HG03135 (cell line): ENCODE measurements at regions not wholly inside any gene's neighbourhood (a gene's known extent, or its start where the extent isn't known, plus 50 kb on each side); places are given as distances from the start of the nearest gene placed in this dataset.

Experiments used
- ATAC-seq: cut with Tn5 transposase; IDR thresholded peaks from one replicate; pipeline ENCODE4 v1.9.1; 2021; ENCODE audit warnings: mild to moderate bottlenecking, moderate library complexity; ENCODE audit not compliant: unreplicated experiment

DNA sequence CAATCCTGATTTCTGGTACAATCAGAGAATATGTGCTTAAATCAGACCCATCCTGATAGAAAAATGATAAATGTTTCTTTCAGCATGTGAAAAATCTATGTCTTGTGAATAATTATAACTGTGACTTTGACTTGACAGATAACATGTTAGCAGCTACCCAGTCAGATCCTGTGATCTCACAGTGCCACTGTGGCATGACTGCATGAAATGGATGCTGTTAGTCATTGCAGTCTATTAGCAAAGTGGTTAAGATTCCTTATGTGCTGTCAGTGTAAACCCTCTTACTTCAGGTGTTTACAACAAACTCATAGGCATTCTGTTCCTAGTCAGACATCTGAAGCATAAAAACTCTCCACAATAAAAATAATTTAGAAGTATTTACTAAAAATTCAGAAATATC, 244.6 kb upstream of the RND3 start:
- no peak for ATAC-seq

DNA sequence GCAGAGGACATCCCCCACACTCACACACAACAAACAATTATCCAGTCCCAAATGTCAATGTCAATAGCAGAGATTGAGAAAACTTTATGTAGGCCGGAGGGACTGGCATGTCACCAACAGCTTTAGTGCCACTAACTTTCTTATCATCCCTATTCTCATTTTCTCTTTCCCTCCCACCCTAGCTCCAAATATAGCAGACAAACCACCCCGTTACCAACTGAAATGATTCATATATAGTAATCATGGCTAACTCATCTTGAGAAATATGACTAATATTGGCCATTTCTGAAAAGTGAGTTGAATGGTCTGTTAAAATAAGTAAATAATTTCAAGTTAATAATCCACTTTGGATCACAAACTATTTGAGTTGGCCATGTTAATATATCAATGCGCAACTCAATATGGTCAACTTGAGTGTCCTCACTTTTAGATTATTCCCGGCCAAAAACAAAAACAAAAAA, 242.1 kb upstream of the RND3 start:
- ATAC-seq = peak; percentile 69

DNA sequence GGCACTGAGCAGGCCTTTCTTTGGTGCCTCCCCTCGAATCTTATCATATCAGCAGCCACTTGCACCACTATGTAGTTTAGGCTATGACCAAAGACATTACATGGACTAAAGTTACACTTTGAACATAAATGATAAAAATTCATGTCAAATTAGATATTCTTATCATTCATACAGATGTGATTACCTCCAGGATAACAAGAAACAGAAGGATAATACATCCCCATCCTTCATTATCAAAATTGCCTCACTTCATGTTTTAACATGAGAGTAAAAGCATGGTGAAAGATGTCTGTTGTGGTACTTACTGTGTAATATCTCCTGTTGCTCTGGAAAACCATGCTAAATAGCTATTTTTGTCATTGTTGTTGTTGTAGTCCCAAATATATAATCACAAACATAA, 230.8 kb upstream of the RND3 start:
- no peak for ATAC-seq

DNA sequence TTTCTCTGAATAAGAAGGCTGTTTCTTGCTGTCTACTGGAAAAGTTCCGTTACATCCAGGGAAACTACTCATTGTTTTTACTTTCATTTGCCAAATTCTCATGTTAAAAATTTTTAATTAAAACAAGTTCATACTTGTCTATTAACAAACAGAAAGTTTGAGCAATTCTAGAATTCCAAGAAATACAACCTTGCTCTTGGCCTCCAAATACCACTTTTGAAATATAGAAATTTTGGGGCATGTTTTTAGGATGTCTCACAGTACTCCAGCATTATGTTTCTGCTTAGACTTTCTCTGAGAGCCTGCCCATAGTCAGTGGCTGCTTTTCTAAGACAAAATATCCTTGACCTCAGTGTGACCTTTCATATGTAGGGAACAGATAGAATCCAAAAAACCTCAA, 228.7 kb upstream of the RND3 start:
- no peak for ATAC-seq

DNA sequence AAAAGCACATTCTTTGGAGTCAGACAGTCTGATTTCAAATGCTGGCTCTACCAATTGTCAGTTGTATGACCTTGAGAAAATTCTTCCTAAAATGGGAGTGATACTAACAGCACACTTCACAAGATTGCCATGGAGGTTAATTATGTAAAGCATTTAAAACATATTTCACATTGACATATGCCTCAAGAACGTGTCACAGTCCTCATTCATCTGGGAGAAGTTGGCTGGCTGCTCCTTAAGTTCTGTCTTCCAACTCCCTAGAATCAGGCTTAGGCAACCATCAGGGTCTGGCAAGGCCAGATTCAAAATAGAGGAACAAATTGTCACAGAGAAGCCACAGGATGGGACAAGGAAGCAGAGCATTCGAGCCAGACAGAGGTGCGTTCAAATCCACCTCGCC, 228.0 kb upstream of the RND3 start:
- no peak for ATAC-seq

DNA sequence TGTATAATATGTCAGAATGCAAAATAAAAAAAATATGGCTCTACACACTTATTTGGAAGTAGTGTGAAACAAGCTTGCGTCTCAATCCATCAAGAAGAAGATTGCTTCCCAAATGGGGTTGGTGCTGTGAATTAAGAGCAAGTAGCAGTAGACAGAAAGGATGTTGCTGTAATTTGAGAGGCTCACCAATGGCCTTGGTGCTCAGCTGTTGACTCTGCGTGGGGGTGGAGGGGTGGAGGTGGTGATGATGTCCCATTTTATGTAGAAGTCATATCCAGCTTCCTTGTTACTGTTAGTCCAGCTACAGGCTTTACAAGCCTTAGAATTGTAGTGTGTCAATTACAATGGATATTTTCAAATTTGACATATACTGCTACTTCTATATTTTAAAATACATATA, 223.4 kb upstream of the RND3 start:
- ATAC-seq = no peak

DNA sequence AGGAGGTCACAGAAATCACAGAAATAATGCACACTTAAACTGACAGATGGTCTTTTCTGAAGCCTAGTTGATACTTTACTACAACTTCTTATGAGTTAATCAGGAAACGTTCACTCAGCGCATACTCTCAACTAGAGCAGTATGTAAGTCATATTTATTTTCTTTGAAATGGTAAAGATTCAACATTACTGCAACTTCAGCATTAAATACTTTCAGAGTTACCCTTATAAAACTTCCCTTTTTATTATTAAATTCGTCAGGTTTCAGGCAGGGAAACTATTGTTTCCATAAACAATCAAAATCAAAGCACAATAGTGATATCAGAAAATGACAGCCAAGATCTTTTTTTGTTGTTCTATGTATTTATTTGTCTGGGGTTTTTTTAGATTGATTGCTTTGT, 222.6 kb upstream of the RND3 start:
- no peak for ATAC-seq

DNA sequence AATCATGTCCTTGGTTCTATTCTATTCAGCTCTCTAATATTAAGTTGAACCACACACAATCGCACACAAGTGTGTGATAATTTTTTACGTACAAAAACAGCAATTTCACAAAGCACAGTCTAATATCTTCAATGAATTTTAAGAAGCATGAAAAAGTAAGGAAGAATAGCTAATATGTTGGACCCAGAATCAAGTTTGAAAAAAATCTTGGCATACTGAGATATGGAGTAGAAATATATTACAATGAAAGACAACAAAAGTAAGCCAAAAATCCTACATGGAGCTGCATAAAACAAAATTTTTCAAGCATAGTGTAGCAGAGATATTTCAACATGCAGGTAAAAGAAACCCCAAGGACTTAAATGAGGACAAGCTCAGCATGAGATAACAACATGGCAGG, 219.1 kb upstream of the RND3 start:
- no peak for ATAC-seq

DNA sequence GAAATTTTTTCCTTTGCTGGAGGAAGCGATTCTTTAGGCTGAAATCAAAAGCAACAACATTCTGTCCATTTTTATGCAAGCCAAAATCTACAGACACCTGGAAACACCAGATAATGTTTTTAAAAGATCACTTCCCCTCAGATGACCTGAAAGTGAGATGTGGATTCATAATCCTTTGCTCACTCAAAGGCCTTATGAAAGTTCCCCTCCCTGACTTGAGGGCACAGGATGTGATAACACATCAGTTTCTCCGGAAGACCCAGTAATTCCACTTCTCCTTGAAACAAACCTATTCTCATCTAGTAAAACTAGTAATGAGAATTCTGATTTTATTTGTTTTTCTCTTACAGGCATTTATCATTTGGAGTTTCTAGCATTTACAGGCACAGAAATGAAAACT, 218.3 kb upstream of the RND3 start:
- no peak for ATAC-seq

DNA sequence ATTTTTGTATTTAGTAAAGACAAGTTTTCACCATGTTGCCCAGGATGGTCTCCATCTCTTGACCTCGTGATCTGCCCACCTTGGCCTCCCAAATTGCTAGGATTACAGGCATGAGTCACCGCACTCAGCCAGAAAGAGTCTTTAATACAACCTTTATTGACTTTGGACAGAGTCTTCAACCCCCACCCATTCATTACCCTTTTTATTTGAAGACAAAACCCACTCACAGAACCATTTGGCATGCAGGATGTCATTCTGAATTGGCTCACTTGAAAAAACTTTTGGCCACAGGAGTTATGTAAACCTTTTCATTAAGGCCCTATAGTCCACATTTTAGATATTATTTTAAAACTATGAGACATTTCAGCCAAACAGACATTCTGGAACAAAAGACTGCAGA, 217.9 kb upstream of the RND3 start:
- ATAC-seq = no peak

DNA sequence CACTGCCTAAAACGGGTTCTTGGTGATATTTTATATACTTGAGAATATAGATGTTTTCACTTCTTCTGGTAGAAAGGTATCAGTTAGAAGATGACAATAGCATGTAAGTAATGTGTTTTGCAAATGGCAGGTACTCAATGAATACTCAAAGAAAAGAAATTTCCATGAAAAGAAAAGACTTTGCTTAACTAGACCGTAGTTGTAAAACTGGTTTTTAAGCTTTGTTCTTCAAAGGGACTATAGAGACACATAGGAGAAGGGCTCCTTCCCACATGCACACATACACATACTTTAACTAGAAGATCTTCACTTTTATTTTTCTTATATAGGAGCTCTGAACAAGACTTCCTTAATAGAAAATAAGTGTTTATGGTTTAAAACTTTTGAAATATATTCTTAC, 215.3 kb upstream of the RND3 start:
- ATAC-seq = no peak

DNA sequence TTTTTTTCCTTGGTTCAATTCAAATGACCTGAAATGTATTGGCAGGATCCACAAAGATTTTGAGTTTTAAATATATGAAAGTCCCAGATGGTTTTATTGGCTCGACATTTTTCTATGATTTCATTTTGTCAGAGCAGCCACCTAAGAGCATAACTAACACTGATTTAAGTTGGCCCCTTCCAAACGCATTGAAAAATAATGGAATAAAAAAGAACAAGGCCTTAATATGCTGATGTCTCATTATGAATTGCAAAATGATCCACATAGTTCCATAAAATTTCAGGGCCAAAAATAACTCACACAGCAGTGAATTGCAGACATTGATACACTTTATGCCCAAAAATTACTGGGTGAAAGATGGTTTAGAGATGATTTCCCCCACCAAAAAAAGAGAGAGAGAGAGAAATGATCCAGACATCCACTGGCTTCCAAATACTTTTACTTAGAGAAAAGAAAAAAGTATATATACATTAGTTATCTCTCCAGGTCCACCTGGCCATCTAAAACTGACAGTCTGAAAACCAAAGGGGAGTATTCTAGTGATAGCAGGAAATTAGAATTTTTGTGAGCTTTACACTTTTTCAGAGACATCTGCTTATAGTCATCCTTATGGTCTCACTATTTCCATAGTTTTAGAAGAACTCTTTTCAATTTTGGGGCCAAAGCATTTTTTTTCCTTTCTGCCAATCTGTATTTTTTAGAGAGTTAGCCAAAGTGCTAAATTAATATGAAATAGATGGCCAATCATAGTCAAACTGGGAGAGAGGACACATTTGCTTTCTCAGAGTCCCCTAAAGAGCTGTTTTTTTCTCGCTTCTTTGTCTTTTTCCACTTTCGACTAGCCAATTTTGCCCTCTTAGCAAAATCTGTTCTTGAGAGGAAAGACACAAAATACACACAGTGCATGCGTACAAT, 213.5 kb upstream of the RND3 start:
- ATAC-seq = no peak

DNA sequence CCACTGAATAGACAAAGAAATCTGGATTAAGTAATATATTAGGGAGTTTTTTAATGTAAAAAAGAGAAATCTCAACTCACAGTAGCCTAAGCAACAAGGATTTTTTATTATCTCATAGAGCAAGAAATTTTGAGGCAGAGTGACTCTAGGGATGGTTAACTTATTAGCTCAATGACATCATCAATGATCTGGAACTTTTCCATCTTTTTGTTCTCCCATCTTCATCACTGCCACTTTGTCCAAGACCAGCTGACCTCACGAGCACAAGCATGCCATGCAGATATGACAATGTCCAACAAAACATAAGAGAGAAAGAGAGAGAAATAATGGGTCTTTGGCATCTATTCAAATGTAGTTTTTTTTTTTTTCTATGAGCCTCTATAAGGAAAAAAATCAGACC, 211.8 kb upstream of the RND3 start:
- no peak for ATAC-seq

DNA sequence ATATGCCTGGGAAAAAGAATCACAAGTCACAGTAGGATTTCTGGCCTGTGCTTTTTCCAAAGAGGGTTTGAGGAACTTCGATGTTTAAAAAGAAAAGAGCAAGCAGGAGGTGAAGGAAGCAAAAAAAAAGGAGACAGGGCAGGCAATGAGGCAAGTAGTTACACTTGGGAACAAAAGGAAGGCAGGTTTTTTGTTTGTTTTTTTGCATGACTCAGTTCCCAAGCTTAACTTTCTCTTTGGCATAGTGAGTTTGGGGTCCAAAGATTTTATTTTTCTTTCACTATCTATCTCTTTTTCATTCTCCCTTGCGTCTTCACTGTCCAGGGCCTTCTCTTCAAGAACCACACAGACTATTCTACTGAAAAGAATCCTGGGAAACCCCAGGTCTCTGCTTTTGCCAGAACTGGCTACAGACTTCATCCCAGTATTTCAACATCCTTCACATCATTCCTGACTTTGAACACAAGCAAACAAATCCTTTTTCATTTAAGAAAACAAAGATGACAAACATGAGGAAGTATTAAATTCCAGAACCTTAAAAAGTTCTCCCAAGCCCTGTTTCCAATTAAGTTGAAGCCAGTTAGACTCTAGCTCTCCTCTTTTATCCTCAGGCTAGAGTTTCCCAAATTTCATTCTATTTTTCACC, 210.7 kb upstream of the RND3 start:
- ATAC-seq = no peak

DNA sequence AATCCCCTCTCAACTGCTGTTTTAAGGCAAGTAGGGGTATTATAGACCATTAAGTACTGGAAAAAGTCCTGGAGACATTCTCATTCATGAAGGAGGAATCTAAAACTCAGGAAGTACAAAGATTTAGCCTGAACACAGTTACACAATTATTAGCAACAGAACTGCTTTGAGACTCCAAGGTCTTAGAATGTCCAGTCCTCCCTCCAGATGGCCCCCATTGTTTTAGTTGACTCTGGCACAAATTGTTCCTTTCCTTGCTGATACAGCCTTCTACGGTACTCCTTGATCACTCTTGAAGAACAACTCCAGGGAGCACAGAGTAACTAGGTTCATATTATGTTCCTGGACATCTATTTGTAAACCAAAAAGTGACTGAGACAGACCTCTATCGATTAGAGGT, 210.1 kb upstream of the RND3 start:
- ATAC-seq = no peak

DNA sequence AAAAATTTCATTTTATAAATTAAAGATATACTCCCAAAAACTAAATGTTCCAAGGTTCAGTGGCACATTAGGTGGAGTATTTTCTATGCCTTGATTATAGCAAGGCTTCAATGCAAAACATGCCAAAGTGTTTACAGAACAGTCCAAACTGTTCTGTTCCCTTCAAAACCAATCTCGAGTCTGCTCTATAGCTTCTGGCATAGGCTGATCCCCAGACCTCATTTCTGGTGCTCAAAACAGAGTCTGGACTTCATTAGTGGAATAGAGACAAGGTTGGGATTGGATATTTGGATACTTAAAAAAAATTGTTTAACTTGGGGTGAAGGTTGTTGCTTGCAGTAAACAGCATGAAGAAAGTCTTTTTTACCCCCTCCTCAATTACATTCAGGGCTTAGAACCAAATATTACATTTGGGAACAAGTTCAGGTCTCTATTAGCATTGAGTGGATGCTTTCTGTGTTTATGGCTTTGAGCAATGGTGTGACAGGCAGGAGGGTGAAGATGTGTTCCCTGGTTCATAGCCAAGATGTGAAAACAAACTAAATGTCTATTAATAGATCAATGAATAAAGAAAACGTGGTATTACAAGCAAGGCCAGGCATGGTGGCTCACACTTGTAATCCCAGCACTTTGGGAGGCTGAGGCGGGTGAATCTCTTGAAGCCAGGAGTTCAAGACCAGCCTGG, 208.1 kb upstream of the RND3 start:
- no peak for ATAC-seq

DNA sequence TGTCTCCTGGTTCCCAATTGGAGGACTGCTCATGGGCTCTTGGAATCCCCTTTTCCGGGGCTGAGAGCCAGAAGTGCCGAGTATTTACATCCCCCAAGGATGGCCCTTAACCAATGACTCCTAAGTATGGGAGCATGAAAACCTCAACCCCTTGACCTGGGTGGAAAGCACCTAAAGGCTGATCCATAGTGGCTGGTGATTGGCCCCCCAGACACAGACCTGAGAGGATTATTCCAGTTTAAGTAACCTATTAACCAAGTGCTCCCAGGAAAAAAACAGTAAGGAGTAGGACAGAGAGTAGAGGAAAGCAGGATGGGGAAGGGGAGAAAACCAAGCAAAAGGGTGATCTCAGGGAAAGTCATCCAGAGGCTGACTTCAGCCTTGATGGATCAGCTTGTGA, 206.1 kb upstream of the RND3 start:
- no peak for ATAC-seq

DNA sequence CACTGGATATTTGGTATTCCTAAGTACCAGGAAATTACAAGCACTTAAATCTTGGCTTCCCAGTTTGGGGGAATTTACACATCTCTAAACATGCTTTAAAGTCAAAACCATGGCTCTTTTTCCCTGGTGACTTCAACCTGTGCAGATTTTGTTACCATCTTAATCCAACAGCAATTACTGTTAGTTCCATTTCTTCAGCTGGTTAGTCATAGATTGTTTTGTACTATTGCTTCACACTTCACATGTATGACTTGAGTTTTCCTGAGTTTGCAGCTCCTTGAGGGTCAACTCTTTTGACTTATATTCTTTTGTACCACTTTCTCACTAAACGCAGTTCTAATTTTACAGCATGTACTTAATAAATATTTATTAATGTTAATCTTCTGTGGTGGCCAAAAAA, 203.4 kb upstream of the RND3 start:
- ATAC-seq = no peak

DNA sequence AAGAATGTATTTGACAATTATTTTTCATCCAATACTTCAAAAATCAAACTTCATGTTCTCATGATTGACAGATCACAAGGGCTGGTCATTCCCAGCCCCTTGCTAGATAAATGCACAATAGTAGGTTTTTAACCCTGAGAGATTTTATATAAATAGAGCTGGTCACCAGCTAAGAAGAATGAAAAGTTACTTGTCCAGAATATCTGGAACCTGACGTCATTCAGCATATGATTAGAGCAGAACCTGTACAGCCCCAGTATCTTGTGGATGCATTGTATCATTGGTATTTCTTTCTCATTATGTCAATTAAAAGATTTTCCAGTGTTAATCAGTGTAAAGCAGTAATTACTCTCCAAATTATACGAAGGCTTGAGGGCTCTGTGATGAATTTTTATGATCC, 202.8 kb upstream of the RND3 start:
- ATAC-seq = no peak

DNA sequence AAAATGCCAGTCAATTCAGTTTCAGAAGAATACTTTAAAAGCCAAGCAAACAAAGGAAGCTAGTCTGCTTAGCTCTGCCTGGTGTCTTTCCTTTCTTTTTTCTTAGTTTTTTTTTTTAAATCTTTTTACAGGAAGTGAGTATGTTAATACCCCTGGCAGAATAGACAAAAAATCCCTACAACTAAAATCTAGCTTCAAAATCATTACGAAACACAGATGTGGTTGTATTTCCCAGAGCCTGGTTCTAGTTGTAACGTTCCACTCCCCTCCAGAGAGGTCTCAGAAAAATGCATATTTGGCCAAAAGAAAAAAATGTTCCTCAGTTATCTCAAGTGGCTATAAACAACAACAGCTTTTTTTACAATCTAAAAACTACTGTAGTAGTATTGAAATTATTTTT, 202.1 kb upstream of the RND3 start:
- ATAC-seq = no peak

DNA sequence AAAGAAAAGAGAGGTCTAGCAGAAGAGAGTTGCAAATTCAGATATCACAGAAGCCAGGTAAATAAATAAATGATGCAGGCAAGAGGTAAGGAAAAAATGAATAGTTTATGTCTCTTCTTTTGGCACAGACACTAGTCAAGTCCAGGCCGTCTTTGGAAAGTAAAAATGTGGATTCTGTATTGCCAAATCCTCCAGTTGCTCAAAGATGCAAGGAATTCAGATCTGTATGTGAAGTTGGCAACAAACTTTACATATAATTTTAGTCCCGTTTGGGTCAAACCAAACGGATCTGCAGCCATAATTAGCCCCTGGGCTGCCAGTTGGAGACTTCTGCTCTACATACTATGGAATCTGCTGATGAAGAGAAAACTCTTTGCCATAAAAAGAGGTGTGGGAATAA, 200.5 kb upstream of the RND3 start:
- ATAC-seq = no peak

DNA sequence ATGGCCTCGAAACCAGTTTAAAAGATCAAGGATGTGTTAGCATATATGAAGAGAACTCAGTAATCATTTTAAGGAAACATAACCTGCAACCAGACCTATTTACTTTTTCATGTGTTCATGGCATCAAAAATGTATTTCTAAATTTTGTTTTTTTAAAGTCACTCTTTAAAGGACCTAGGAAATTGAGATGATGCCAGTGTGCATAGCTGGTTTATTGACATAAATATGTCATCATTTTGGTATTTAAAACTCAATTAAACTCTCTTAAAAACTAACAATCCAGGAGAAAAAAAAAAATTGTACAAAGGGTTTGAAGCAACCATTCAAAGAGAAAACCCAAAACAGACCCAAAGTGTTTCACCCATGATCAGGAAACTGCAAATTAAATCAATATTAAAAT, 198.9 kb upstream of the RND3 start:
- no peak for ATAC-seq
